Bone marrow (tissue), 2 donors: ENCODE measurements at regions not wholly inside any gene's neighbourhood (a gene's known extent, or its start where the extent isn't known, plus 50 kb on each side); places are given as distances from the start of the nearest gene placed in this dataset.
"Not testable (repeated sequence)": the region's sequence is repeated elsewhere in the genome, so short reads cannot be mapped to it uniquely, and the experiment has no call there.

Source experiments
- DNase-seq, 2 donors: peaks; one replicate each; lab custom pipeline; 2025; lab: John Stamatoyannopoulos, UW

GRCh38 chrX:67475259-67475658 is 68.6 kb upstream of the AR start:
- DNase-seq, result not testable (repeated sequence)

DNA sequence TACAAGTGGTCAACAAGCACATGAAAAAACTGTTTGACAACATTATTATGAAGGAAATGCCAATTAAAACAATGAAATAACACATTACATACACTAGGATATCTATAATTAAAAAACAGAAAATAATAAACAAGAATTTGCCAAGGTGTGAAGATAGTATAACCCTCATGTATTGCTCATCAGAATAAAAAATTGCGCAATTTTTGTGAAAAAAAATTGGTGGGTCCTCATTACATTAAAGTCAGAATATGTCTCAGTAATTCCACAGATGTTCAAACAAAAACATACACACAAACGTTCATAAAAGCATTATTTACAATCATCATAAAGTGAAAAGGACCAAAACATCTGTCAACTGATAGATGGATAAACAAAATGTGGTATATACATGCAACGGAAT is 63.0 kb upstream of the AR start:
- DNase-seq, result no peak
